Fibroblast of skin of right biceps (primary cell): ENCODE measurements at regions not wholly inside any gene's neighbourhood (a gene's known extent, or its start where the extent isn't known, plus 50 kb on each side); places are given as distances from the start of the nearest gene placed in this dataset.

Experiments used
- DNase-seq: peaks from one replicate; pipeline ENCODE4 v3.0.0-alpha.2; 2013

- no peak for DNase-seq
Observed at GRCh38 chr13:72072261-72072660, 205.3 kb upstream of the DACH1 start.

DNA sequence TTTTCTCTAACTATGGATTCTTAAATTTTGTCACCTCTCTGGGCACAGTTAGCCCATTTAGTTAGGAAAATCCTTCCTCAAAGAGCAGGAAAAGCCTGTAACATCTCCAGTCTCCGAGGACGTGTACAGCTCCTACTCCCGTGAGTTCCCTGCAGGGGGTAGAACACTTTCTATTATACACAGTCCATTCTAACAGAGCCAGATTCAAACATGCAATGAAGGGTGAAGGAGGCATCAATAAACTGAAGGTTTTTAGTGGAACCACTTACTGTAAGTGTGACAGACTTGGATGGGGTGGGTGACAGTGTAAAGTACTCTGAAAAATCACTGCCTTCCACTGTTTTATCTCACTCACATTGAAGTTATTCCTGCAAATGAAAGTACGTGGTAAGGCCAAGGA is 204.7 kb upstream of the DACH1 start:
- no peak for DNase-seq

DNA sequence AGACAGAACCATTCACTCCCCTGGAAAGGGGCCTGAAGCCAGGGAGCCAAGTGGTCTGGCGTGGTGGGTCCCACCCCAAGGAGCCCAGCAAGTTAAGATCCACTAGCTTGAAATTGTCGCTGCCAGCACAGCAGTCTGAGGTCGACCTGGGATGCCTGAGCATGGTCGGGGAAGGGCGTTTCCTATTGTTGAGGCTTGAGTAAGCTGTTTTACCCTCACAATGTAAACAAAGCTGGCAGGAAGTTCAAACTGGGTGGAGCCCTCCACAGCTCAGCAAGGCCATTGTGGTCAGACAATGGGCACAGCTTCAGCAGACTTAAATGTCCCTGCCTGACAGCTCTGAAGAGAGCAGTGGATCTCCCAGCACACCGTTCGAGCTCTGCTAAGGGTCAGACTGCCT is 195.6 kb upstream of the DACH1 start:
- no peak for DNase-seq

- DNase-seq, result no peak
Observed at GRCh38 chr13:72061613-72062012, 194.6 kb upstream of the DACH1 start.

- no peak for DNase-seq
Observed at GRCh38 chr13:72050251-72050650, 183.2 kb upstream of the DACH1 start.

- no peak for DNase-seq
Observed at GRCh38 chr13:72043366-72043765, 176.4 kb upstream of the DACH1 start.

GRCh38 chr13:72041165-72041564 is 174.2 kb upstream of the DACH1 start:
- no peak for DNase-seq

DNA sequence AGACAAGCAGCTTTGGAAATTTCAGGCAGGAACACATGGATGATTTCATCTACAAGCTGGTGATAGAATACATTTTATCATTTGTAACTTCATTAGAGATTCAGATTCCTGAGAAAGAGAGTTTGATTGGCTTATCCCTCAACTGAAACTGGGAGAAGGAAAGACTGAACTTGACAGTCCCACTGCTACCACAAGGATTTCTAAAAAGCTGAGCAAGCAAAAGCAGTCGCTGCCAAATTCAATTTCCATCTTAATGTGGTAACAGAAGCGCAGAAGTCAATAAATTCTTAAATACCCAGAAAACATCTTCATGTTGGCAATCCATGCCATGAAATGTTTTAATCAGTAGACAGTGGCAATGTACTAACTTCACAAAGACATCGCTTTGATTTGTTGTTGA is 172.1 kb upstream of the DACH1 start:
- DNase-seq, result no peak

GRCh38 chr13:72029981-72030380 is 163.0 kb upstream of the DACH1 start:
- no peak for DNase-seq

- no peak for DNase-seq
Observed at GRCh38 chr13:72025836-72026235, 158.8 kb upstream of the DACH1 start.

GRCh38 chr13:72023895-72024294 is 156.9 kb upstream of the DACH1 start:
- DNase-seq, result no peak

DNA sequence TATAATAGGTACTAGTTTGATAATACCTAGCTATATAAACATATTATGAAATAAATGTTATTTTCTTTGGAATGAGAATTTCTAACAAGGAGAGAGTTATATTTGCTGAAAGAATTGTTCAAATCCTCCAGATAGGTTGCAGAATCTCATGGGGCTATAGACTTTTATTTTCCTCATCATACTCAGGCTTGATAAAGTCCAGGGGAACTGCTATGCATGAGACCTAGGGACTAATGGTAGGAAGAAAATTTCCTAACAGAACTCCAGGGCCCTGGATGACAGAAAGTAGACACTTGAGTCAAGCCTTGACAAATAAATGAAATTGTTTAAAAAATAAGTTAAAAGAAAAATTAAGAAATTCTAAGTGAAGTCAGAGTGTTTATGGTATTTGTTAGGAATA is 138.5 kb upstream of the DACH1 start:
- DNase-seq, result no peak

- DNase-seq, result peak; percentile 51
Observed at GRCh38 chr13:72004784-72005374, 137.9 kb upstream of the DACH1 start.

DNA sequence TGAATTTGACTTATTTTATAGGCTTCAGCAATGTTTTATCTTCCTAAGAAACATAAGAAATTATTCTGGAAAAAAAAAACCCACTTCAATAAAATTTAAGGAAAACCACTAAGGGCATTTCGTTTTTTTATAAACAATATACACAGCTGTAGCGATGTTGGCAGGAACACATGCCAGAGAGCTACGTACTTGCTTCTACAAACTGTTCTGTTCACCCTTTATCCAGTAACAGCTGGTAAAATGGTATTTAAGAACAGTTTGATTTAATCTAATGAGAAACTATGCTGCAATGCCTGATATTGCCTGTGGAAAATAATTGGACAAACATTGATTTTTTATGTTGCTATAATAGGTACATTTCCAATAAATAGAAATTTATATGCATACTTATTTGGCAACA is 137.2 kb upstream of the DACH1 start:
- no peak for DNase-seq

DNA sequence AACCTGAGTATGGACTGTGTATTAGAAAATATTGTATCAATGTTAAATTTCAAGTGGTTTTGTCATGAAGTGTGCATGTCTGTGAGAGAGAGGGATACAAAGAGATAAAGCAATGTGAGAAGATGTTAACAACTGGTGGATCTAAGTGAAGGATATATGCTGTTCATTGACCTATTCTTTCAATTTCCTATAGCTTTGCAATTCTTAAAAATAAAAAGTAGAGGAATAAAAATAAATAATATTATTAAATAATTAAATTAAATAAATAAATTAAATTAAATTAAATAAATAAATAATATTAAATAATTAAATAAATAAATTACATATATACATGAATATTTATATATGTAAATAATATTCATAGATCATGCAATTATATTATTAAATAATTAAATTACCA is 131.2 kb upstream of the DACH1 start:
- no peak for DNase-seq

- DNase-seq, result no peak
Observed at GRCh38 chr13:71979616-71980015, 112.6 kb upstream of the DACH1 start.

DNA sequence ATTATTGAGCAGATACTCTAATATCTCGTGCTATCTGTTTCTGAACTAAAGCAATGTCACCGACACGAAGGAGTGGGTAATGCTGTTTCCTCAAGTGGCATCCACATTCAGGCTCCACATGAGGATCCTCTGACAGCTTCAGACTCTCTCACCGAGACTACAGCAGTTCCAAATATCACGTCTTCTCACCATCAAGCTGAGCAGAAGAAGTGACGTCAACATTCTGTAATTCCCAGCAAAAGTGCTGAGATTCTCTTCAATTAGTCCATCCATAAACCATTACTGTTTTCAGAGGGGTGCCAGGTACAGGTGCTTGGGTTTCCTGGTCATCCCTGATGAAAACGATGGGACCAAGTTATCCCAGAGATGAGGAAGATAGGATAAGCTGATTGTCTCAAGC is 110.0 kb upstream of the DACH1 start:
- no peak for DNase-seq

DNA sequence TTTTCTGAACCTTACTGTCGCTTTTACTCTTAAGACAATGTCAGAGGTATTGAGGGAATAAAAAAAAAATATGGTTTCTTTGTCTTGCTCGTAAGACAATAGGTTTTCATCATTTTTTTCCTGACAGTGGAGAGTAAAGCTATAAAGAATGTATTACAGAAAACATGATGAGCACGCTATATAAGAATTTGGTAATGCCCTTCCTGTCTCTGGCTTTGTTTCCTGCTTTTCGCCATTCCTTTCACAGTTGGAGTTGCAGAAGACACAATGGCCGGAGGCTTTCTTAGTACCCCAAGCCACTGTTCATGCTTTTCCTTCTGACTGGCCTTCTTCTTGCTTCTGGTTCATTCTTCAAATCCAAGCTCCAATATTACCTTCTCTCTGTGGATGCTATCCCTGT is 101.0 kb upstream of the DACH1 start:
- DNase-seq, result peak; percentile 8

GRCh38 chr13:71964491-71965100 is 97.6 kb upstream of the DACH1 start:
- no peak for DNase-seq

DNA sequence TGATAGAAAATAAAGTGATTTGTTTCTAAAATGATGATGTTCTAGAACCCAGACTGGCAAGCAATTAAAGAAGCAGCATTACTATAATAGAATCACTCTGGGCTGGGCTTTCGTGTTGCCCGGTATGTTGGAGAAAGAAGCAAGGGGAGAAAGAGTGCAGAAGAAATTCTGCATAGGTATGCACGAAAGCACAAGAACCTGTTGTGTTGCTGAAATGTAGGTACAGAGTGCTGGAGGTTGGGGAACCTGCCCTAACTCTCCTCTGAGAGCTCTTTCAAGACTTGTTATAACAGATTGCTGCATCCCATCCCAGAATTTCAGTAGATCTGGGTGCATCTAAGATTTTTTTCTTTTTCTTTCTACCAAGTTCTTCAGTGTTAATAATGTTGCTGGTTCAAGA is 95.7 kb upstream of the DACH1 start:
- no peak for DNase-seq

- DNase-seq, result no peak
Observed at GRCh38 chr13:71962126-71962525, 95.1 kb upstream of the DACH1 start.

GRCh38 chr13:71949441-71949840 is 82.4 kb upstream of the DACH1 start:
- no peak for DNase-seq

GRCh38 chr13:71939186-71939585 is 72.2 kb upstream of the DACH1 start:
- DNase-seq, result no peak

GRCh38 chr13:71935166-71935840 is 68.3 kb upstream of the DACH1 start:
- no peak for DNase-seq

DNA sequence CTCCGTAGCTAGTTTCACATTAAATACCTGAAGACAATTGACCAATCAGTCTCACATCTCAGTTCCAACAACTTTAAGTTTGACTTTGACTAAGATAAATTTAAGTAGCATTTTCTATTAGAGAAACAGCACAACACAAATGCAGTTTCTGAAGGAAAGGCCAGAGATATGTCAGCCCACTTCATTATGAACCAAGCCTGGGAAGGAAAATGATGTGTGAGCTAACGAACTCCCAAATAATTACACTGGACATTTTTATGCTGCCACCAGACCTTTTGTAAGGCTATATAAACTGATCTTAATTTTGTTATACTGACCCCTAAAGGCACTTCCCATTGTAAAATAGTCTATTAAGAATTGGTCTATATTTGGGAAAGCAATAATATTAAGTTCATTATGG is 57.9 kb upstream of the DACH1 start:
- no peak for DNase-seq
